OCI-LY3 (cell line): ENCODE measurements at regions not wholly inside any gene's neighbourhood (a gene's known extent, or its start where the extent isn't known, plus 50 kb on each side); places are given as distances from the start of the nearest gene placed in this dataset.

ENCODE experiments used
- EZH2phosphoT487 ChIP-seq: fragments of 200-600 bp; shearing (Covaris generic); IDR thresholded peaks from 2 replicates; pipeline ENCODE4 v1.6.1; 2018; ENCODE audit warnings: antibody characterized with exemption, mixed run types, low read depth
- TF ChIP-seq, protein P1 (sequence below): fragments of 200-600, 300-600 bp; sonication (generic); IDR thresholded peaks from 2 replicates; pipeline ENCODE4 v1.5.1; 2014; ENCODE audit warnings: antibody characterized with exemption, low read length, low read depth

DNA sequence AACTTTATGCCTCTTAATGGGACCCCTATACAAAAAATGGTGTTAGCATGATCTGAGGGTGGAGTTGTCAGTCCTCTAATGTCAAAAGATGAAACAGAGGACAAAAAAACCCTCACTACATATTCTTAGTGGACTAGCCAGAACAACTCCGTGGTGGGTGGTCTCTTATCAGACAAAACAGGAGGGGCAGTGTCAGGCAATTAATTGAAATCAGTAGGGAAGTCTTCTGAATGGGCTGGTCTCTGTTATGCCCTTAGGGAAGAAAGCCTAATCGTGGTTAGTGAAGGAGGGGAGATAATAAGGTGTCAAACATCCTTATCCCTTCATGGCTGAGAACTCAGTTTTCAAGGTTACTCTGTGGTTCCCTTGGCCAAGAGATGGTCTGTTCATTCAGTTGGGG, 909.4 kb downstream of the GRID1 start:
- TF ChIP-seq, protein P1, sequence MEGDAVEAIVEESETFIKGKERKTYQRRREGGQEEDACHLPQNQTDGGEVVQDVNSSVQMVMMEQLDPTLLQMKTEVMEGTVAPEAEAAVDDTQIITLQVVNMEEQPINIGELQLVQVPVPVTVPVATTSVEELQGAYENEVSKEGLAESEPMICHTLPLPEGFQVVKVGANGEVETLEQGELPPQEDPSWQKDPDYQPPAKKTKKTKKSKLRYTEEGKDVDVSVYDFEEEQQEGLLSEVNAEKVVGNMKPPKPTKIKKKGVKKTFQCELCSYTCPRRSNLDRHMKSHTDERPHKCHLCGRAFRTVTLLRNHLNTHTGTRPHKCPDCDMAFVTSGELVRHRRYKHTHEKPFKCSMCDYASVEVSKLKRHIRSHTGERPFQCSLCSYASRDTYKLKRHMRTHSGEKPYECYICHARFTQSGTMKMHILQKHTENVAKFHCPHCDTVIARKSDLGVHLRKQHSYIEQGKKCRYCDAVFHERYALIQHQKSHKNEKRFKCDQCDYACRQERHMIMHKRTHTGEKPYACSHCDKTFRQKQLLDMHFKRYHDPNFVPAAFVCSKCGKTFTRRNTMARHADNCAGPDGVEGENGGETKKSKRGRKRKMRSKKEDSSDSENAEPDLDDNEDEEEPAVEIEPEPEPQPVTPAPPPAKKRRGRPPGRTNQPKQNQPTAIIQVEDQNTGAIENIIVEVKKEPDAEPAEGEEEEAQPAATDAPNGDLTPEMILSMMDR = no peak
- no peak for TF ChIP-seq EZH2phosphoT487
